Stimulated activated naive CD4-positive, alpha-beta T cell (primary cell): ENCODE measurements at regions not wholly inside any gene's neighbourhood (a gene's known extent, or its start where the extent isn't known, plus 50 kb on each side); places are given as distances from the start of the nearest gene placed in this dataset.

Source experiments
- DNase-seq, 6 experiments: peaks; one replicate each; lab custom pipeline; 2025; lab: John Stamatoyannopoulos, UW

GRCh38 chr1:9179463-9180110, 50.7 kb upstream of the GPR157 start:
- DNase-seq, result no peak

- DNase-seq, result no peak
These were observed 51.4 kb upstream of the GPR157 start for GRCh38 chr1:9180111-9180819.

DNA sequence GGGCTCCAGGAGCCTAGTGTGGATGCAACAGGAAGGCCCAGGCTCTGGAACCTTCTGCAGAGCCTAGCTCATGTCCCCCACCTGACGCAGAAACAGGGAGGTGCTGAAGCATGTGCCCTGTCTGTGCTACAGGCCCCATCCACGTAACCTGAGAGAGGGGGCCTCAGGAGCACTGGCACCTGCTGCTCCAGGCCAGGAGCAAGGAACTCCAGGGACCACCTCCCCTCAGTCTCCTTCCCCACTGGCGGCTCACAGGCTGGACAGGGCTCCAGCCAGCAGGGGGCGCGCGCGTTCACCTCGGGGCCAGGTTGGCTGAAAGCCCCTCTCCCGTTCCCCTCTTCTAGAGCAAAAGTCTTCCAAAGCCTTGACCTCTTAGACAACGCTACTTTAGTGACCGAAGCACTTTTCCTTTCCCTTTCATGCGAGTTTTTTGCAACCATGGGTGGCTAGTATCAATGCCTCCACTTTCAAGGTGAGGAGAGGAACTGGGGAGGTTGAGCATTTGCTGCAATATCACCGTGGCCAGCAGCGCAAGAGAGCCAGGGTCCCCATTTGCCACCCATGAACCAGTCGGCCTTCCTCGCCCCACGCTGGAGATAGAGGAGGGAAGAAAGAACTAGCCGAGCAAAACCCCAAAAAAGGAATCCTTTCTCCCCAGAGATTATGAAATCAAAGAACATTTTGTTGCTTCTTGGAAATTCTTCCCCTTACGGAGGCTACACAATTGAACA, 52.4 kb upstream of the GPR157 start:
- DNase-seq, result peak; percentile 8 to 67 (median 54)

DNA sequence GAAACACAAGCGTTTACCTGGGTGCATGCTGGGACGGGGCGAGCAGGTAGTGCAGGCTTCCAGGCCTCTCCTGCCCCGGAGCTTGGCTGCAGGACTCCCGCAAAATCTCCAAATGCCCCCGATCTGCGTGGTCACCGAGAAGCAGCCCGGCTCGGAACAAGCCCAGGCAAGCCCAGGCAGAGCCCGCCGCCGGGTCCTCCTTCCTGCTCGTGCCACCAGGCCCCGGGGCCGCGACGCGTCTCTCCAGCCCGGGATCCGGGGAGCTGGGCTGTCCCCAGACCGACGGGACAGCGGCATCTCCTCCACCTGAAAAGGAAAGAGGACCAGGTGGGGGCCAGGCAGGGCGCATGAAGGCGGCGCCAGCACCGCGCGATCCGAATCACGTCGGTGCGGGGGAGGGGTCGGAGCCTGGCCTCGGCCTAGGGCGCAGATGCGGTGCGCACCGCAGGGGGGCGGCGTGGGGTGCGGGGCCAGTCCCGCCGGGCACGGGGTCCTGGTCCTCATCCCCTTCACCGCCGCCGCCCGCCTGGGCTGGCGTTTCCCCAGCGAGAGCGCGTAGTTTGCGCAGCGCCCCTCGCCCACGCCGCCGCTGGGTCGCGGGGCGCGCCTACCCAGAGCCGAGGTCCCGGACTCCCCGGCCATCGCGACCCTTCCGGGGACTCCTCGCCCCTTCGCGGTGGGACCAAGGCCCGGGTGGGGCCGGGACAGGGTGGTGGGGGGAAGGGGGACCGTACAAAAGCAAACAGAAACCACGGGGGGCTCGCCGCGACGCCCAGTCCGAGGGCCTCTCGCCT, 52.4 kb upstream of the H6PD start:
- no peak for DNase-seq

DNA sequence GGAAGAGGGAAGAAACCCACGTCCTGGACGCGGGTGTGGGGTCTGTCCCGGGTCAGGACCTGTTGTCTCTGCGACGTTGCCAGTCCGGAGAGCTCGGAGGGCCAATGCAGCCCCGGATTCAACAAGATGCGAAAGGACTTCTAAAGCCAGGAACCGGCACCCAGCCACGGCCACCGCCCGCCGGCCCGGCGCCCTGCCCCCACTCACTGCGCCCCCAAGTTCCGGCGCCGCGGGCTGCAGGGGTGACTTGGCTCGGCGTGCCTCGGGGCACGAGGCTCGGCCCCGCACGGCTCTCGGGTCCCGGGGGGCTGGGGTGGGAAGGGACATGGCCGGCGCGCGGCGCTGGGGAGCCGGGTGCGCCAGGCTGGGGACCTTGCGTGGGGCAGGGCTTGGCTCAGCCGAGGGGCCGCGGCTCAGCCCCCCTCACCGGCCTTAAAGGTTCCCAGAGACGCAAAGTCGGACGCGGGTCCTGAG, 51.8 kb upstream of the H6PD start:
- no peak for DNase-seq

- no peak for DNase-seq
These were observed 51.1 kb upstream of the H6PD start for GRCh38 chr1:9183441-9183840.

- no peak for DNase-seq
These were observed 50.7 kb upstream of the H6PD start for GRCh38 chr1:9183898-9184297.

DNA sequence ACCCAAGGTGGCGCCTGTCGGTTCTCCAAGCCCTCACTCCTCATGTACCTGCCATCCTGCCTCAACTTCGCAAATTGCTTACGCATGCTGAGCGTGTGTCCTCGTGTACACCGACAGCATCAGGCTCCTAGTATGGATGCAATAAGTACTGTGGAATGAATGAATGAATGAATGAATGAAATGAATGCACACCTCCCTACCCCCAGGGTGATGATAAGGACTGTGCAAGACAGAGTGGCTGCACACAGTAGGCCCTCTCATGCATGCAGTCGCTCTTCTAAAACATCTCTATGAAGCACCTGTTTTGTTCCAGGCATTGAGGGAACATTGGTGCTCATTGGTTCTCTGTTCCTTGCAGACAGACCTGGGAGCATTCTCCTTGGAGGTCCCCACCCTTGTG, 49.8 kb upstream of the H6PD start:
- no peak for DNase-seq
